ENCODE measurements at regions not wholly inside any gene's neighbourhood (a gene's known extent, or its start where the extent isn't known, plus 50 kb on each side); places are given as distances from the start of the nearest gene placed in this dataset.

DNA sequence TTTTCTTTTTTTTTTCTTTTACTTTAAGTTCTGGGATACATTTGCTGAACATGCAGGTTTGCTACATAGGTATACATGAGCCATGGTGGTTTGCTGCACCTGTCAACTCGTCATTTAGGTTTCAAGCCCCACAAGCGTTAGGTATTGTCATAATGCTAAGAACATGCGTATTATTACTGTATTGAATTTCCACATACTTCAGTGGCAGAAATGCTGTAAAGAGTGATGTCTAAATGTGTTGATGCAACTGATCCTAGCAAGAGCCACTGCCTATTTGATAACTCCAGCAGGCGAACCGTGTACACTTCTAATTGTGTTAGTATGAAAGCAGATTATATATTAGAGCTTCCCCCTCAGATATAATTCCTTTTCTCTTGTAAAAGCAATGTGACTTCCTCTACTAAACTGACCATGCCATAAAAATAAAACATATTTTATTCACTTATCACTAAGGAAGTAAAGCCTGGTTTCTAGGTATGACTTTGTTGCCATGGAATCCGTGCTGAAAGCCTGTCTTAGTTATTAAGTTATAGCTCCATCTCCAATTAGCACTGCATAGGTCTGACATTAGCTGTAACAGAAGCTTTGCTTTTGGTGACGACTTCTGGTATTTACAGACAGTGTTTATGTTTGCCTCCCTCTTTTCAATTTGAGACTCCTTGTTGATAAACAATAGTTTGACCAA is 280.0 kb downstream of the GALR1 start:
- H3K9me3 Mint-ChIP-seq = peaks cover 0 to 16% (median 12%) of the 10 kb centered on the region in 3 donors
- no peaks in the 10 kb centered on the region for H3K27me3 ChIP-seq (replicated peaks in 1 of 2; ENCODE audit: control insufficient read depth in 2 of 2, extremely low read depth in 1 of 2, insufficient read depth in 2 of 2, low read length in 1 of 2)
- H3K36me3 Mint-ChIP-seq = no peaks in the 10 kb centered on the region
- H3K27ac ChIP-seq (ENCODE audit: low read length) = no peak overlapping the region
- ATAC-seq (replicated peaks in 1 of 4) (no peak), DNase-seq (no peak)
- H3K4me3 Mint-ChIP-seq = no peak overlapping the region
- H3K27ac Mint-ChIP-seq = no peak overlapping the region
- no CpG with 5 or more reads among the region's 7 CpGs for WGBS (ENCODE audit: insufficient coverage)
- CTCF ChIA-PET = no interaction called here
- H3K4me1 ChIP-seq (ENCODE audit: control insufficient read depth in 1 of 2, extremely low read depth in 1 of 2, insufficient read depth in 2 of 2, low read length in 2 of 2) = no peaks in the 10 kb centered on the region
- H3K4me3 ChIP-seq (ENCODE audit: control insufficient read depth in 1 of 2, extremely low read depth in 1 of 2, low read length in 1 of 2) = no peak overlapping the region
- no peaks in the 10 kb centered on the region for H3K9me3 ChIP-seq
- no peaks in the 10 kb centered on the region for H3K36me3 ChIP-seq (ENCODE audit: control insufficient read depth in 2 of 2, extremely low read depth in 1 of 2, insufficient read depth in 1 of 2, low read length in 1 of 2)
- peaks cover 2 to 3% of the 10 kb centered on the region in 2 donors for H3K27me3 Mint-ChIP-seq
- H3K4me1 Mint-ChIP-seq = no peaks in the 10 kb centered on the region
- POLR2A ChIA-PET = no interaction called here

DNA sequence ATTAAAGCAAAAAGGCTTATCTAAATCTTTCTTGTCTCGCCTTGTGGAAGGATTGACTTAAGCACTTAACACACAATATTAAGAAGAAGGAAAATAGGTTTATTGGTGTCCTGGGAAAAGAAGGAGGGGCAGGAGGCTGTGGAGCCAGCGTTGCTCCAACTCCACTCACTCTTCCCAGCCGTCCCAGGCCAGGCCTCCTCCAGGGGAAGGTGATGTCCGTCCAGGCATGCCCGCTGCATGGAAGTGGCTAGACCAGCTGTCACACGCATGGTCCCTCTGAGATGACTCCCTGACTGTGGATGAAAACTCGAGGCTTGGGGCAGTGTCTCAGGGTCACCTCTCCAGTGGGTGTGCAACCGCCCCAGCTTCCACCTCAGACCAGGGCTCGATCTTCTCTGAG is 281.1 kb downstream of the GALR1 start:
- H3K4me3 ChIP-seq (ENCODE audit: control insufficient read depth in 1 of 2, extremely low read depth in 1 of 2, low read length in 1 of 2) = no peak overlapping the region
- CTCF ChIA-PET = no interaction called here
- H3K27me3 Mint-ChIP-seq = peaks cover 2 to 8% of the 10 kb centered on the region in 2 donors
- H3K27ac ChIP-seq (ENCODE audit: low read length) = no peak overlapping the region
- no peaks in the 10 kb centered on the region for H3K4me1 ChIP-seq (ENCODE audit: control insufficient read depth in 1 of 2, extremely low read depth in 1 of 2, insufficient read depth in 2 of 2, low read length in 2 of 2)
- peaks cover 0 to 16% (median 12%) of the 10 kb centered on the region in 3 donors for H3K9me3 Mint-ChIP-seq
- H3K36me3 ChIP-seq (ENCODE audit: control insufficient read depth in 2 of 2, extremely low read depth in 1 of 2, insufficient read depth in 1 of 2, low read length in 1 of 2) = no peaks in the 10 kb centered on the region
- no peaks in the 10 kb centered on the region for H3K27me3 ChIP-seq (replicated peaks in 1 of 2; ENCODE audit: control insufficient read depth in 2 of 2, extremely low read depth in 1 of 2, insufficient read depth in 2 of 2, low read length in 1 of 2)
- POLR2A ChIA-PET = no interaction called here
- no peaks in the 10 kb centered on the region for H3K4me1 Mint-ChIP-seq
- ATAC-seq (replicated peaks in 1 of 4) = no peak
- no peak overlapping the region for H3K27ac Mint-ChIP-seq
- H3K9me3 ChIP-seq = no peaks in the 10 kb centered on the region
- no peak for DNase-seq
- H3K36me3 Mint-ChIP-seq = no peaks in the 10 kb centered on the region
- no peak overlapping the region for H3K4me3 Mint-ChIP-seq
- 79% methylated on average over 7 of the region's 9 CpGs for WGBS (ENCODE audit: insufficient coverage)

DNA sequence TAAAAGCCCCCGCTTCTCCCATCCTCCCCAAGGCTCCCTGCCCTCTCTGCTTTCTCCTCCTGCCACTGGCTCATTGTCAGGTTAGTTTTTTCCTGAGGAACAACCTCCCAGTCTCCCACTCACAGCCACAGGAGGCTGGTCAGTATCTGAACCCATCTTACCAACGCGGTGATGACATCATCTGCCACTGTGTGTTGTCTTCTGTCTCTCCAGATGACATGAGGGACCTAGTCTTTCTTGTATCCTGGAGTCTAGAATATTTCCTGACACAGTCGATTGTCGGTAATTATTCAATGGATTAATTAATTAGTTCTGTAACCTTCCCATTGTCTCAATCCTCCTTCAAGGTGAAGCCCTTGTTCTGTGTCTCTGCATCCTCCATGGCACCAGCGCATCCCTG is 290.2 kb downstream of the GALR1 start:
- Mint-ChIP-seq H3K27me3 (peaks cover 15 to 17% of the 10 kb centered on the region in 2 donors), H3K27ac (no peak overlapping the region), H3K4me1 (no peaks in the 10 kb centered on the region), H3K36me3 (no peaks in the 10 kb centered on the region), H3K9me3 (peaks cover 0 to 8% (median 2%) of the 10 kb centered on the region in 3 donors), H3K4me3 (no peak overlapping the region)
- ChIA-PET POLR2A (no interaction called here), CTCF (no interaction called here)
- ATAC-seq (replicated peaks in 1 of 4) = no peak
- no peaks in the 10 kb centered on the region for H3K27me3 ChIP-seq (replicated peaks in 1 of 2; ENCODE audit: control insufficient read depth in 2 of 2, extremely low read depth in 1 of 2, insufficient read depth in 2 of 2, low read length in 1 of 2)
- H3K27ac ChIP-seq (ENCODE audit: low read length) = no peak overlapping the region
- no peaks in the 10 kb centered on the region for H3K4me1 ChIP-seq (ENCODE audit: control insufficient read depth in 1 of 2, extremely low read depth in 1 of 2, insufficient read depth in 2 of 2, low read length in 2 of 2)
- H3K9me3 ChIP-seq = no peaks in the 10 kb centered on the region
- H3K36me3 ChIP-seq (ENCODE audit: control insufficient read depth in 2 of 2, extremely low read depth in 1 of 2, insufficient read depth in 1 of 2, low read length in 1 of 2) = no peaks in the 10 kb centered on the region
- no peak for DNase-seq
- H3K4me3 ChIP-seq (ENCODE audit: control insufficient read depth in 1 of 2, extremely low read depth in 1 of 2, low read length in 1 of 2) = no peak overlapping the region
- WGBS (ENCODE audit: insufficient coverage) = 75% methylated on average over 1 of the region's 6 CpGs

DNA sequence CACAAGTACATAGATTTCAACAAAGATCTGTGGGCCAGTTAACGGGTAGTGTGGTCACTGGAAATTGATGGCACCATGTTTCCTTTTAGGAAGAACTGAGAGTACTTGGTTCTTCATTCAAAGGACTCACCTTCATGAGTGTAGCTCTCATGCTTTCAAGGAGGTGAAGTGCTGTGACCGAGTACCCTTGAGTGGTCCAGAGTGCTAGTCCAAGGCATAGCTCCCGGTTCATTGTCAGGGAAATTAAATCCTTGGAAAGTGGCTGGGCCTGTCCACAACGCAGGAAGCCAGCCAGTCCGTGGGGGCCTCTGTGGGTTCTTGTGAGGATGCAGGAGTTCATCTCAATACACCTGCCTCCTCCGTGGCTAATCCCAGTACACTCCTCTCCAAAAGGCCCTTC is 295.1 kb downstream of the GALR1 start:
- no peak for DNase-seq
- no peak overlapping the region for H3K4me3 ChIP-seq (ENCODE audit: control insufficient read depth in 1 of 2, extremely low read depth in 1 of 2, low read length in 1 of 2)
- H3K27me3 ChIP-seq (replicated peaks in 1 of 2; ENCODE audit: control insufficient read depth in 2 of 2, extremely low read depth in 1 of 2, insufficient read depth in 2 of 2, low read length in 1 of 2) = no peaks in the 10 kb centered on the region
- no peak overlapping the region for H3K27ac ChIP-seq (ENCODE audit: low read length)
- 90% methylated on average over 2 of the region's 6 CpGs for WGBS (ENCODE audit: insufficient coverage)
- Mint-ChIP-seq H3K4me3 (no peak overlapping the region), H3K27ac (no peak overlapping the region), H3K36me3 (no peaks in the 10 kb centered on the region), H3K4me1 (no peaks in the 10 kb centered on the region), H3K9me3 (no peaks in the 10 kb centered on the region), H3K27me3 (peaks cover 5 to 17% of the 10 kb centered on the region in 2 donors)
- no peaks in the 10 kb centered on the region for H3K9me3 ChIP-seq
- no peaks in the 10 kb centered on the region for H3K4me1 ChIP-seq (ENCODE audit: control insufficient read depth in 1 of 2, extremely low read depth in 1 of 2, insufficient read depth in 2 of 2, low read length in 2 of 2)
- POLR2A ChIA-PET = no interaction called here
- ATAC-seq (replicated peaks in 1 of 4) = no peak
- CTCF ChIA-PET = no interaction called here
- H3K36me3 ChIP-seq (ENCODE audit: control insufficient read depth in 2 of 2, extremely low read depth in 1 of 2, insufficient read depth in 1 of 2, low read length in 1 of 2) = no peaks in the 10 kb centered on the region

DNA sequence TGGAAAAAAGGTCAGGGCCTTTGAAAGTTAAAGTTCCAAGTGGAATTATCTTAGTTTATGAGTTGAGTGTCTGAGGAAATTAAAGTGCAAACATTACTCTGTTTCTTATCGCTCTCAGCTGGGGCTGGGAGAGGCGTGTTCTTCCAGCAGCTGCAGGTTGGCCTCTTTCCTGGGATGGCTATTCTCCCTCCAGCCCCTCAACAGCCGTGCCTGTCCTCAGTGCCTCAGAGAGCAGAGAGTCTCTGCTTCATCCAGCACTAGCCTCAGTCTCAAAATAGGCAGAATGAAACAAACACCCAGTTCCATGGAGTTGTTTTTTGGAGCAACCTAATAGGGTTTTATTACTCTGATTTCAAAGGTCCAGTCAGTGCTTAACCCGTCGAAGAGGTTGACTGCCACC is 298.1 kb downstream of the GALR1 start:
- H3K36me3 Mint-ChIP-seq = no peaks in the 10 kb centered on the region
- Histone ChIP-seq H3K4me3 (ENCODE audit: control insufficient read depth in 1 of 2, extremely low read depth in 1 of 2, low read length in 1 of 2) (no peak overlapping the region), H3K27ac (ENCODE audit: low read length) (no peak overlapping the region), H3K36me3 (ENCODE audit: control insufficient read depth in 2 of 2, extremely low read depth in 1 of 2, insufficient read depth in 1 of 2, low read length in 1 of 2) (no peaks in the 10 kb centered on the region), H3K9me3 (no peaks in the 10 kb centered on the region), H3K4me1 (ENCODE audit: control insufficient read depth in 1 of 2, extremely low read depth in 1 of 2, insufficient read depth in 2 of 2, low read length in 2 of 2) (no peaks in the 10 kb centered on the region), H3K27me3 (replicated peaks in 1 of 2; ENCODE audit: control insufficient read depth in 2 of 2, extremely low read depth in 1 of 2, insufficient read depth in 2 of 2, low read length in 1 of 2) (peaks cover 0 to 3% of the 10 kb centered on the region in 2 experiments)
- H3K9me3 Mint-ChIP-seq = no peaks in the 10 kb centered on the region
- no peak overlapping the region for H3K27ac Mint-ChIP-seq
- WGBS (ENCODE audit: insufficient coverage) = 74% methylated on average over 2 of the region's 5 CpGs
- H3K27me3 Mint-ChIP-seq = peaks cover 4% of the 10 kb centered on the region in 2 donors
- DNase-seq (no peak), ATAC-seq (replicated peaks in 1 of 4) (no peak)
- ChIA-PET POLR2A (no interaction called here), CTCF (no interaction called here)
- H3K4me3 Mint-ChIP-seq = no peak overlapping the region
- H3K4me1 Mint-ChIP-seq = no peaks in the 10 kb centered on the region

DNA sequence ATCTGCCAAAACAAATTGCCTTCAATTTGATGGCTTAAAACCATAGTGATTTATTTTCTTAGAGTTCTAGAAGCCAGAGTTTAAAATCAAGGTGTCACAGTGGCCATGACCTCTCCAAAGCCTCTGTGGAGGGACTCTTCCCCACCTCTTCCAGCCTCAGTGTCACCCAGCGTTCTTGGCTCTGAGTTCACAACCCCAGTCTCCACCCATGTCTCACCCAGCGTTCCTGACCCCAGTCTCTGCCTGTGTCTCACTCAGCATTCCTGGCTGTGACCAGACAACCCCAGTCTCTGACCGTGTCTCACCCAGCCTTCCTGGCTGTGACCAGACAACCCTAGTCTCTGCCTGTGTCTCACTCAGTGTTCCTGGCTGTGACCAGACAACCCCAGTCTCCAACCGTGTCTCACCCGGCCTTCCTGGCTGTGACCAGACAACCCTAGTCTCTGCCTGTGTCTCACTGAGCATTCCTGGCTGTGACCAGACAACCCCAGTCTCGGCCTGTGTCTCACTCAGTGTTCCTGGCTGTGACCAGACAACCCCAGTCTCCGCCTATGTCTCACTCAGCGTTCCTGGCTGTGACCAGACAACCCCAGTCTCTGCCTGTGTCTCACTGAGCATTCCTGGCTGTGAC is 299.3 kb downstream of the GALR1 start:
- no peaks in the 10 kb centered on the region for H3K9me3 Mint-ChIP-seq
- H3K27ac Mint-ChIP-seq = no peak overlapping the region
- DNase-seq (no peak), ATAC-seq (replicated peaks in 1 of 4) (no peak)
- H3K27me3 Mint-ChIP-seq = peaks cover 4 to 8% of the 10 kb centered on the region in 2 donors
- 70% methylated on average over 8 of the region's 8 CpGs for WGBS (ENCODE audit: insufficient coverage)
- no peaks in the 10 kb centered on the region for H3K36me3 Mint-ChIP-seq
- no peaks in the 10 kb centered on the region for H3K4me1 ChIP-seq (ENCODE audit: control insufficient read depth in 1 of 2, extremely low read depth in 1 of 2, insufficient read depth in 2 of 2, low read length in 2 of 2)
- H3K27ac ChIP-seq (ENCODE audit: low read length) = no peak overlapping the region
- H3K4me1 Mint-ChIP-seq = no peaks in the 10 kb centered on the region
- H3K9me3 ChIP-seq = no peaks in the 10 kb centered on the region
- H3K27me3 ChIP-seq (replicated peaks in 1 of 2; ENCODE audit: control insufficient read depth in 2 of 2, extremely low read depth in 1 of 2, insufficient read depth in 2 of 2, low read length in 1 of 2) = peaks cover 0 to 3% of the 10 kb centered on the region in 2 experiments
- H3K36me3 ChIP-seq (ENCODE audit: control insufficient read depth in 2 of 2, extremely low read depth in 1 of 2, insufficient read depth in 1 of 2, low read length in 1 of 2) = no peaks in the 10 kb centered on the region
- ChIA-PET CTCF (no interaction called here), POLR2A (no interaction called here)
- no peak overlapping the region for H3K4me3 ChIP-seq (ENCODE audit: control insufficient read depth in 1 of 2, extremely low read depth in 1 of 2, low read length in 1 of 2)
- H3K4me3 Mint-ChIP-seq = no peak overlapping the region
